ENCODE measurements at regions not wholly inside any gene's neighbourhood (a gene's known extent, or its start where the extent isn't known, plus 50 kb on each side); places are given as distances from the start of the nearest gene placed in this dataset.

DNA sequence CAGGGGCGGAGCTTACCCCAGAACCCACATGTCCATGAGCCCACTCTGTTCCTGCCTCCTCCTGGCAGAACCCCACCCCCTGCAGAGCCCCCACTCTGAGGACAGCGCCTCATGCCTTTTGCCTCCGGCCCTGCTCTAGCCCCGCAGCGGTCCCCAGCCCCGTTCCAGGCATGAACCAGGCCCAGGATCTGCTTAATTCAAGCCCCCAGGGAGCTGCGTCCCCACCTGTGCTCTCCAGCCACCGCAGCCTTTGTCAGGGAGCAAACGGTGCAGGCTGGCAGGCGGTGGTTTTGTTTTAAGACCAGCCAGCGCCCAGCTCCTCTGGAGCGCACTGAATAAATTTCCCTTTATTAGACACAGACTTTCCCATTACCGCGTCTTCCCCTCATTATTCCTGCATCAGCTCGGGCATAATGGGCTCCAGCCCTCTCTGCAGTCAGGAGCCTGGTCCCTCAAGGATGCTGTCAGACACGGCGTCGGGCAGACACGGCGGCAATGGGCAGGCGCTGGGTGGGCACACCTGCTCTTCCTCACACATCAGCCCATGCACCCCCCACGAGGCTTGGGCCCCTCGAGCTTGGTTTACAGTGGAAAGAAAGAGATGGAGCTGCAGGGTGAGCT lies 137.6 kb downstream of the OLFM1 start:
- Histone ChIP-seq H3K27ac (no peak overlapping the region), H3K27me3 (peaks cover 3 to 81% (median 63%) of the 10 kb centered on the region in 7 donors), H3K4me3 (no peak overlapping the region), H3K9me3 (no peaks in the 10 kb centered on the region), H3K36me3 (no peaks in the 10 kb centered on the region), H3K4me1 (peaks cover 0 to 3% (median 0%) of the 10 kb centered on the region in 9 donors)
- WGBS, 2 donors, result 72 to 76% methylated on average over 23 of the region's 23 CpGs
- ATAC-seq (no peak), DNase-seq (no peak)
- TF ChIP-seq, protein P1, sequence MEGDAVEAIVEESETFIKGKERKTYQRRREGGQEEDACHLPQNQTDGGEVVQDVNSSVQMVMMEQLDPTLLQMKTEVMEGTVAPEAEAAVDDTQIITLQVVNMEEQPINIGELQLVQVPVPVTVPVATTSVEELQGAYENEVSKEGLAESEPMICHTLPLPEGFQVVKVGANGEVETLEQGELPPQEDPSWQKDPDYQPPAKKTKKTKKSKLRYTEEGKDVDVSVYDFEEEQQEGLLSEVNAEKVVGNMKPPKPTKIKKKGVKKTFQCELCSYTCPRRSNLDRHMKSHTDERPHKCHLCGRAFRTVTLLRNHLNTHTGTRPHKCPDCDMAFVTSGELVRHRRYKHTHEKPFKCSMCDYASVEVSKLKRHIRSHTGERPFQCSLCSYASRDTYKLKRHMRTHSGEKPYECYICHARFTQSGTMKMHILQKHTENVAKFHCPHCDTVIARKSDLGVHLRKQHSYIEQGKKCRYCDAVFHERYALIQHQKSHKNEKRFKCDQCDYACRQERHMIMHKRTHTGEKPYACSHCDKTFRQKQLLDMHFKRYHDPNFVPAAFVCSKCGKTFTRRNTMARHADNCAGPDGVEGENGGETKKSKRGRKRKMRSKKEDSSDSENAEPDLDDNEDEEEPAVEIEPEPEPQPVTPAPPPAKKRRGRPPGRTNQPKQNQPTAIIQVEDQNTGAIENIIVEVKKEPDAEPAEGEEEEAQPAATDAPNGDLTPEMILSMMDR (IDR thresholded peaks at IDR 0.05), result no peak
- intact Hi-C loops (cut with DNase I), result no loop called here

DNA sequence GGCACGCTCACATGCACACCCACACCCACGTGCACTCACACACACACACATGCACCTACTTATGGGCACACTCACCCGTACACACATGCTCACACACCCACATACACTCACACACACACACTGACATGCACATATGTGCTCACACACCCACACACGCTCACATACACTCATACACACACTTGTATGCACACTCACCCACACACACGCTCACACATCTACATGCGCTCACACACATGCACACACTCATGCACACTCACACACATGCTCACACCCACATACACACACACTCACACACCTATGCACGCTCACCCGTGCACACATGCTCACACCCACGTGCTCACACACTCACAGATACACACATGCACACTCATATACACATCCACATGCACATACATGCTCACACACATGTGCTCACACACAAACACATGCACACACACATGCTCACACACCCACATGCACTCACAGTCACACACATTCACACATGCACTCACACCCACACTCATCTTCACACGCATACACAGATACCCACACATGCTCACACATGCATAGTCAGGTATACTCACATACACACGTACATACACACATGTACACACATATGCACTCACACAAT lies 138.3 kb downstream of the OLFM1 start:
- Histone ChIP-seq H3K27ac (no peak overlapping the region), H3K4me3 (no peak overlapping the region), H3K36me3 (no peaks in the 10 kb centered on the region), H3K27me3 (peaks cover 3 to 81% (median 62%) of the 10 kb centered on the region in 7 donors), H3K9me3 (no peaks in the 10 kb centered on the region), H3K4me1 (peaks cover 0 to 3% (median 0%) of the 10 kb centered on the region in 9 donors)
- 94 to 96% methylated on average over 11 of the region's 11 CpGs for WGBS, 2 donors
- no peak for ATAC-seq
- intact Hi-C loops (cut with DNase I), result no loop called here
- DNase-seq, result no peak
- TF ChIP-seq, protein P1 (IDR thresholded peaks at IDR 0.05), result no peak

DNA sequence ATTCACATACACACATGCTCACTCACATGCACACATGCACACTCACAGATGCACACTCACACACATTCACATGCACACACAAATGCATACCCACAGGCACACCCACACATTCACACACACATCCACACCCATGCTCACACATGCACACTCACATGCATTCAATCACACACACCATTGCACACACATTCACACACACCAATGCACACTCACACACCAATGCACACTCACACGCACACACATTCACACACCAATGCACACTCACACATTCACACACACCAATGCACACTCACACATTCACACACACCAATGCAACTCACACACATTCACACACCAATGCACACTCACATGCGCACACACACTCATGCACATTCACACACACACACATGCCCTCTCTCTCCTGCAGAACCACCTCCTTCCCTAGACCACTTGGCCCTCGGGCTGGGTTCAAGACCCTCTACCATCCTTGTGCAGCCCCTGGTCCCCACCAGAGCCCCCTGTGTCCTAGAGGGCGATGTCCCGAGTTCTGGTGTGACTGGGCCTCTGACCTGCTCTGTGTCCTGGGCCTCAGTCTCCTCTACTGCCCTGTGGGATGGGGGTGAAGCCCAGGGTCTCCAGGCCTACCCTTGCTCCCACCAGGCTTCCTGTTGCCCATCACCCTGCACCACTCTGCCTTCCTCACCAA lies 139.0 kb downstream of the OLFM1 start:
- peaks cover 3 to 79% (median 61%) of the 10 kb centered on the region in 7 donors for H3K27me3 ChIP-seq
- TF ChIP-seq, protein P1 (IDR thresholded peaks at IDR 0.05), result no peak
- WGBS, 2 donors, result 91 to 95% methylated on average over 5 of the region's 5 CpGs

DNA sequence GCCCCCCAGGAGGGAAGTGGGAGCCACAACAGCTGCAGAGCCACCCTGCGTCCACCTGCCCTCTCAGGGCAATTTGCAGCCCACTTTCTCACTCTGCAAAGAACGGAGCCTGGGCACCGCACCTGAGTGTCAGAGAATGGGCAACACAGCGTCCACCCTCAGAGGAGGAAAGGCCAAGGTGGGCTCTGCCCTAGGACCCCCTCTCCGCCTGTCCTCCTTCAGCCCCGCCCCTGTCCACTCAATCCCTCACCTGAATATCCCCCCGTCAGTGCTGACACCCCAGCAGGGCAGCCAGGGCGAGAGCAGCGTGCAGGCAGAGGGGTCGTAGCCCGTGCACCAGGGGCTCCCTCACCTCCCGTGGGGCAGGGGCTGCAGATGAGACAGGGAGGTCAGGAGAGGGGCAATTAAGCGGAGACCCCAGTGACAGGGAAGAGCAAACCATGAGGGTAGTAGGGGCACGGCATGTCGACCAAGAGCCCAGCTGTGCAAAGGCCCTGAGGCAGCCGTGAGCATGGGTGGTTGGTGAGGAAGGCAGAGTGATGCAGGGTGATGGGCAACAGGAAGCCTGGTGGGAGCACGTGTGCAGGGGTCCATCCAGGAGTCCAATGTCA lies 140.3 kb downstream of the OLFM1 start:
- intact Hi-C loops (cut with DNase I), result no loop called here
- Histone ChIP-seq H3K4me3 (no peak overlapping the region), H3K36me3 (no peaks in the 10 kb centered on the region), H3K27me3 (peaks cover 3 to 73% (median 53%) of the 10 kb centered on the region in 7 donors), H3K27ac (no peak overlapping the region), H3K4me1 (no peaks in the 10 kb centered on the region), H3K9me3 (no peaks in the 10 kb centered on the region)
- TF ChIP-seq, protein P1 (IDR thresholded peaks at IDR 0.05), result no peak
- DNase-seq, result peak in 1 of 2 donors; percentile 3
- ATAC-seq, result no peak
- 78 to 79% methylated on average over 17 of the region's 17 CpGs for WGBS, 2 donors

More for the DNA sequence above, 139.0 kb downstream of the OLFM1 start:
- H3K9me3 ChIP-seq, result no peaks in the 10 kb centered on the region
- no peak for DNase-seq
- intact Hi-C loops (cut with DNase I), result no loop called here
- H3K4me3 ChIP-seq, result no peak overlapping the region
- H3K36me3 ChIP-seq, result no peaks in the 10 kb centered on the region
- H3K27ac ChIP-seq, result no peak overlapping the region
- H3K4me1 ChIP-seq, result peaks cover 0 to 3% (median 0%) of the 10 kb centered on the region in 9 donors
- no peak for ATAC-seq

Measured in heart right ventricle (tissue), 16 donors.